ENCODE measurements at regions not wholly inside any gene's neighbourhood (a gene's known extent, or its start where the extent isn't known, plus 50 kb on each side); places are given as distances from the start of the nearest gene placed in this dataset.

GRCh38 chr22:34159491-34159890, 239.2 kb upstream of the LARGE1 start:
- no peak for TF ChIP-seq HNF4G (IDR thresholded peaks at IDR 0.05)
- no peak for TF ChIP-seq RXRA (IDR thresholded peaks at IDR 0.05)
- no peak for TF ChIP-seq FOXA2 (IDR thresholded peaks at IDR 0.05)
- no peak for TF ChIP-seq GABPA (IDR thresholded peaks at IDR 0.05 in 1 of 2, conservative IDR thresholded peaks at IDR 0.05 in 1 of 2)
- TF ChIP-seq, protein P1, sequence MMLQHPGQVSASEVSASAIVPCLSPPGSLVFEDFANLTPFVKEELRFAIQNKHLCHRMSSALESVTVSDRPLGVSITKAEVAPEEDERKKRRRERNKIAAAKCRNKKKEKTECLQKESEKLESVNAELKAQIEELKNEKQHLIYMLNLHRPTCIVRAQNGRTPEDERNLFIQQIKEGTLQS (IDR thresholded peaks at IDR 0.05): no peak
- no peak for TF ChIP-seq NR2F2 (IDR thresholded peaks at IDR 0.05)
- TF ChIP-seq EGR1 (IDR thresholded peaks at IDR 0.05; ENCODE audit: low read depth in 2 of 2): no peak
- no peak for TF ChIP-seq YY1 (IDR thresholded peaks at IDR 0.05)
- TF ChIP-seq CTCF (IDR thresholded peaks at IDR 0.05; ENCODE audit: low read depth, low read length, missing input control): no peak
- TF ChIP-seq MAX (IDR thresholded peaks at IDR 0.05): no peak
- TF ChIP-seq FOXA1 (IDR thresholded peaks at IDR 0.05): no peak
- TF ChIP-seq, protein P2, sequence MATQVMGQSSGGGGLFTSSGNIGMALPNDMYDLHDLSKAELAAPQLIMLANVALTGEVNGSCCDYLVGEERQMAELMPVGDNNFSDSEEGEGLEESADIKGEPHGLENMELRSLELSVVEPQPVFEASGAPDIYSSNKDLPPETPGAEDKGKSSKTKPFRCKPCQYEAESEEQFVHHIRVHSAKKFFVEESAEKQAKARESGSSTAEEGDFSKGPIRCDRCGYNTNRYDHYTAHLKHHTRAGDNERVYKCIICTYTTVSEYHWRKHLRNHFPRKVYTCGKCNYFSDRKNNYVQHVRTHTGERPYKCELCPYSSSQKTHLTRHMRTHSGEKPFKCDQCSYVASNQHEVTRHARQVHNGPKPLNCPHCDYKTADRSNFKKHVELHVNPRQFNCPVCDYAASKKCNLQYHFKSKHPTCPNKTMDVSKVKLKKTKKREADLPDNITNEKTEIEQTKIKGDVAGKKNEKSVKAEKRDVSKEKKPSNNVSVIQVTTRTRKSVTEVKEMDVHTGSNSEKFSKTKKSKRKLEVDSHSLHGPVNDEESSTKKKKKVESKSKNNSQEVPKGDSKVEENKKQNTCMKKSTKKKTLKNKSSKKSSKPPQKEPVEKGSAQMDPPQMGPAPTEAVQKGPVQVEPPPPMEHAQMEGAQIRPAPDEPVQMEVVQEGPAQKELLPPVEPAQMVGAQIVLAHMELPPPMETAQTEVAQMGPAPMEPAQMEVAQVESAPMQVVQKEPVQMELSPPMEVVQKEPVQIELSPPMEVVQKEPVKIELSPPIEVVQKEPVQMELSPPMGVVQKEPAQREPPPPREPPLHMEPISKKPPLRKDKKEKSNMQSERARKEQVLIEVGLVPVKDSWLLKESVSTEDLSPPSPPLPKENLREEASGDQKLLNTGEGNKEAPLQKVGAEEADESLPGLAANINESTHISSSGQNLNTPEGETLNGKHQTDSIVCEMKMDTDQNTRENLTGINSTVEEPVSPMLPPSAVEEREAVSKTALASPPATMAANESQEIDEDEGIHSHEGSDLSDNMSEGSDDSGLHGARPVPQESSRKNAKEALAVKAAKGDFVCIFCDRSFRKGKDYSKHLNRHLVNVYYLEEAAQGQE (IDR thresholded peaks at IDR 0.05): no peak
- TF ChIP-seq, protein P3, sequence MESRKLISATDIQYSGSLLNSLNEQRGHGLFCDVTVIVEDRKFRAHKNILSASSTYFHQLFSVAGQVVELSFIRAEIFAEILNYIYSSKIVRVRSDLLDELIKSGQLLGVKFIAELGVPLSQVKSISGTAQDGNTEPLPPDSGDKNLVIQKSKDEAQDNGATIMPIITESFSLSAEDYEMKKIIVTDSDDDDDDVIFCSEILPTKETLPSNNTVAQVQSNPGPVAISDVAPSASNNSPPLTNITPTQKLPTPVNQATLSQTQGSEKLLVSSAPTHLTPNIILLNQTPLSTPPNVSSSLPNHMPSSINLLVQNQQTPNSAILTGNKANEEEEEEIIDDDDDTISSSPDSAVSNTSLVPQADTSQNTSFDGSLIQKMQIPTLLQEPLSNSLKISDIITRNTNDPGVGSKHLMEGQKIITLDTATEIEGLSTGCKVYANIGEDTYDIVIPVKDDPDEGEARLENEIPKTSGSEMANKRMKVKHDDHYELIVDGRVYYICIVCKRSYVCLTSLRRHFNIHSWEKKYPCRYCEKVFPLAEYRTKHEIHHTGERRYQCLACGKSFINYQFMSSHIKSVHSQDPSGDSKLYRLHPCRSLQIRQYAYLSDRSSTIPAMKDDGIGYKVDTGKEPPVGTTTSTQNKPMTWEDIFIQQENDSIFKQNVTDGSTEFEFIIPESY (IDR thresholded peaks at IDR 0.05): no peak
- no peak for TF ChIP-seq HNF4A (conservative IDR thresholded peaks at IDR 0.05)
- no peak for TF ChIP-seq RAD21 (IDR thresholded peaks at IDR 0.05)
- TF ChIP-seq SP1 (IDR thresholded peaks at IDR 0.05): no peak
- H3K4me3 ChIP-seq (ENCODE audit: low read depth in 1 of 3, low read length in 3 of 3): no peak overlapping the region
- no peak for DNase-seq (ENCODE audit: low spot score)
- no peaks in the 10 kb centered on the region for H3K36me3 ChIP-seq (ENCODE audit: control insufficient read depth in 4 of 4, insufficient read depth in 3 of 4, low read depth in 1 of 4, low read length in 3 of 4)
- no peaks in the 10 kb centered on the region for H3K9me3 ChIP-seq (ENCODE audit: control insufficient read depth in 4 of 4, low read length in 3 of 4)
- H3K4me1 ChIP-seq (ENCODE audit: control insufficient read depth in 4 of 4, insufficient read depth in 4 of 4, low read length in 3 of 4): no peaks in the 10 kb centered on the region
- peaks cover 0 to 3% (median 0%) of the 10 kb centered on the region in 4 donors for H3K27me3 ChIP-seq (ENCODE audit: control insufficient read depth in 4 of 4, insufficient read depth in 4 of 4, low read length in 3 of 4)
- no peak overlapping the region for H3K9ac ChIP-seq (ENCODE audit: low read depth in 1 of 2, low read length in 2 of 2)
- WGBS: 89% methylated on average over 8 of the region's 8 CpGs
- H3K27ac ChIP-seq (ENCODE audit: low read depth in 1 of 2, low read length in 2 of 2): no peak overlapping the region
